HUDEP-2 (cell line): ENCODE measurements at regions not wholly inside any gene's neighbourhood (a gene's known extent, or its start where the extent isn't known, plus 50 kb on each side); places are given as distances from the start of the nearest gene placed in this dataset.

Experiments
- DNase-seq, 76 experiments: peaks; one replicate each; lab custom pipeline; 2025; ENCODE audit not compliant: unreplicated experiment in 76 of 76; lab: John Stamatoyannopoulos, UW

DNA sequence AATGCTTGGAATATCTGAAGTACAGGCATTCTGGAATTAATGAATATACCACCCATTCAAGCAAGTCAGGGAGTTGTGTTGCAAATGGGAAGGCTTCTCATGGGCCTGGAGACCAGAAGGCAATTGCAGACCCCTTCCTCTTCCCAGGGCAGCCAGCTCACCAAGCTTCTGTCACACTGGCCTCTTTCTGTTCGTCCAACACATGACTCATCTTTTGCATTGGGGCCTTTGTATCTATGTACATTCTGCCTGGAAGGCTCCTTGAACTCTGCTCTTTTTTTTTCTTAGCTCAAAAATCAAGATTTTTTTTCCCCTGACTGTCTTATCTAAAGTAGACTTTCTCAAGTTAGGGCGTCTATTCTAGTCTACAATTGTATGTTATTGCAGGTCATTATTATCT, 132.9 kb upstream of the MYLIP start:
- DNase-seq: peak in 30 of 76 experiments; percentile 15 to 72 (median 44)

DNA sequence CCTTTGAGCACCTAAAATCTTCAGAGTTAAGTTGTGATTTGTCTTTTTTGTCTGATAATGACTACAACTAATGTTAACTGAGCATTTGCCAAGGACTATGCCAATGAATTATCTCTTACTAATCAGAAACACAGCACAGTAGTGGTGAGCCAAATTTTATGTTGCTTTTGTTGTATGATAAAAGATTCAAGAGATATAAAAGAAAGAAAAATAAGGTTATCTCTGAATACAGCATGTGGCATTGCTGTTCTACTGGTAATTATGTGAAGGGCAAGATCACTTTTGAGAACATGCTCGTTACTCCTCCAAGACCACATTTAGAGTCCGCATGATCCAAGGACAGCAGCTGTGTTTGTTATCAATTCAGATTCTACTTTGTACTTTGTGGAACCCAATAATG, 133.4 kb upstream of the MYLIP start:
- peak in 37 of 76 experiments; percentile 18 to 90 (median 59) for DNase-seq

- DNase-seq: peak in 29 of 76 experiments; percentile 13 to 68 (median 26)
Observed at GRCh38 chr6:15994814-15995459, 133.9 kb upstream of the MYLIP start.

DNA sequence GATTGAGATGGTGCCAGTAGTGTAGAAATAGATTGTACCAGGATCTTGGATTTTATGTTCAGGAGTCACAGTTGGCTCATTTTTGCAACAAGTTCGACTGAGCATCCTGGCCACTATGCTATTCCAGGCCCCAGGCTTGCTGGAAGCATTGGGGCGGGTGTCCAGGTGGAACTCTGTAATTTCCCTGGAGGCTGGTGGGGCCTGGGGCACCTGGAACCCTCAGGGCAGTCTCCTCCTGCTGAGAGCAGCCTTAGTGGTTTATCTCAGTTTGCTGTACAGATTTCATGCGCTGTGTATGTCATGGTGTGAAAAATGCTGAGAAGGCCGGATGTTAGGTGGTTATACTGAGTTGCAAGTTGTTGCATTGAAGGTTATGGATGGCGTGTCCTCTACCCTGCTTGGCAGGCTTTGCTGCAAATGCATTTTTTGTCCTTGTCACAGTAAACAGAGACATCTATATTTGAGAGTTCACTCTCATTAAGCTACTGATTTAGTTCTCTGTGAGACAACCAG, 135.1 kb upstream of the MYLIP start:
- no peak for DNase-seq

DNA sequence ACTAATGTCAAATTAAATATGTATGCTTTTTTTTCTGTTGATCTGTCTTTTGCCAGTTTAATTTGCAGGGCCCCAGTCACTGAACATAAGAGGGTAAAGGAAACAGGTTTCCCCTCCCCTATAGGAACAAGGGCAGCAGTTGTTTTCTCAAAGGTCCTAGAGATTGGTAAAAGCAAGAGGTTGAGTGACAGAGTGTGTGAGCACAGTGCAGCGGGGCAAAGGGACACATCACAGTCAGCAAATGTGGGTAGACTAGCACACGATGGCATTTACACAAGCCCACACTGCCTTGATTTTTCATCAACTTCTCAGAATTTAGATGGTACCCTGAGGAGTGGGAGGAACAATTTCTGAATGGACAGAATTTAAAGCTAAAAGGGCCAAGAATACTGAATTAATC, 138.7 kb upstream of the MYLIP start:
- DNase-seq: no peak

DNA sequence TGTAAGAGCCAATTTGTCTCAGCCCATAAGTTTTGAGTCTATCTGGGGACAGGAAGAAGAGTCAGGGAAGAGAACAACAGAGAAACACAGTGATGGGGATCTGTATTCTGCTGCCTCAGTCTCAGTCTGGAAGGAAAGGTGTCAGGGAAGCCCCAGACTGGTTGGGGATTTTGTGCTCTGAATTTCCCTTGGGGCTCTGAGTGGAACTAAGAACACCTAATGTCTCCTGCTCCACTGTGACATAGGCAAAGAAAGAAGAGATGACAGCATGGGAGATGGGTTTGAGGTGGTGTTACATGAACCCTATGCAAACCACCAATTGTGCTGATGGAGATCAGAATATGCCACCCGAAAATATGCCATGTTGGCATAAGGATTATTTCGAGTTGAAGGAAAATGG, 139.5 kb upstream of the MYLIP start:
- no peak for DNase-seq

DNA sequence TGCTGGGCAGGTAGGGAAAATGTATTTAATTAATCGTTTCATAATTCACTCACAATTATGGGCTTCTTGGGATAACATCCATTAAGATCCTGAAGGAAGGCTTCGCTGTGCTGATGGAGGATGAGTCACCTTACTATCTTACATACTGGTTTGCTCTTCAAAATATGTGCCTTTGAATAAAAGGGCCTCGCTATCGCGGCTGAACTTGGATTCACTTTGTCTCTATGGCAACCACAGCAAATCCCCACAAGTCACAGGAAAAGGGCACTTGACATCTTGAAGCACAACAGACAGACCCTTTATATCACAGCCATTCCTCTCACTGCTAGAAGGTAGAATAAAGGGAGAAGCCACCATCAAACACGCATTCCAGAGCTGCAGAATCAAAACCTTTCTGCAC, 141.3 kb upstream of the MYLIP start:
- peak in 1 of 76 experiments; percentile 31 for DNase-seq

GRCh38 chr6:15986027-15986629, 142.8 kb upstream of the MYLIP start:
- no peak for DNase-seq

DNA sequence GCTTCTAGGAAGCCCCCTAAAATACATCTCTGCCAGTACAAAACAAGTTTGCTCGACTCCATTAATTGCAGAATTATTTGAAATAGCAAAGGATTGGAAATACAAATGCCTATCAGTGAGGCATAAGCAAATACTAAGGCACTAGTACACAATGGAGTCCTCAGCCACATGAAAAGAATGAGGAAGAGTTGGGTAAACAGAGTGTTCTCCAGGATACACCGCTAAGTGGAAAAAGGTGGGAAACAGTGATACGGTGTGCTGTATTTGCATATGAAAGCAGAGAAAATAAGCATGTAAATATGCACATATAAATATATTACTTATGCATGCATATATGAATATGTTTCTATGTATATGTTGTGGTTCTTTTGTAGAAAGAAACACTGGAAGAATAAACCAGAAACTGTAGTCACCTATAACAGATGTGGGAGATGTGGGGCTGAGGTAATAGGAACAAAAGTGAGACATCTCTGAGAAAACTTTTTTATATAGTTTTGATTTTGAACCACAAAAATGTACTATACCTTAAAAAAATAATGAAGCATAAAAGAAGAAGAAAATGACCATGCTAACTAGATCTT, 143.4 kb upstream of the MYLIP start:
- no peak for DNase-seq

- DNase-seq: no peak
Observed at GRCh38 chr6:15981956-15982355, 146.9 kb upstream of the MYLIP start.

GRCh38 chr6:15980801-15981200, 148.1 kb upstream of the MYLIP start:
- no peak for DNase-seq

GRCh38 chr6:15978426-15978825, 150.5 kb upstream of the MYLIP start:
- DNase-seq: no peak

DNA sequence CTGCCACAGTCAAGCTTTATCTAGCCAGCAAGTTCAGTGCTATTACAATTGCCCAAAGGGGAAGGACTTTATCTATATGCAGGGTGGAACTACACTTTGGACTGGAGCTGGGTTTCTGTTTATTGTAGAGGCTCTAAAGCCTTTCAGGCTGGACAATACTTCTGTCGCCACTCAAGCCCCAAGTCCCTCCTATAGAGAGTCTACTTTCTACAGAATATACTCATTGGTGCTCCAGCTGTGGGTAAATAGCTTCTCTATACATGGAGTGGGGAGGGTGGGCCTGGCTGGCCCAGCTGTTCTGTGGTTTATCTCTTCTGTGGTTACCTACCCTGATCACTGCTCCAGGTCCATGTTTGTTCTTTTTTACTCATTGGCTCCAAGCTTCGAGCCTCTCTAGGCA, 151.8 kb upstream of the MYLIP start:
- DNase-seq: peak in 7 of 76 experiments; percentile 14 to 67 (median 31)

GRCh38 chr6:15974817-15975216, 154.1 kb upstream of the MYLIP start:
- DNase-seq: no peak

DNA sequence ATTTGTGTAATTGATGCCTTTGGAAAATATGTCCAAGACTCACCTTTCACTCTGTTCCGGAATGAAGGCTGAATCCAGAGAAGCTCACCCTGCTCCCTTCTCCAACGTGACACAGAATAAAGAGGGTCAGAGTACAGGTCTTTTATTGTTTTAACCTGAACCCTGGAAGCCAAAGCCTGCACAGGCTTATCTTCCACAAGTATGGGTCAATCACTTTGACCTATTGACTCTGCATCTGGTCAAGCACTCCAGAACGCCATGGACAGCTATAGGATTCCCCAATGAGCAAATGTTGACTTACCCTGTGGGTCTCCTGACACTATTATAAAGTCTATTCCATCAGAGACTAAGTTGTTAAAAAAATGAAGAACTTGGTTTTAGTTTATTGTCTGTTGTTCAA, 158.4 kb upstream of the MYLIP start:
- no peak for DNase-seq

GRCh38 chr6:15969236-15969778, 159.6 kb upstream of the MYLIP start:
- no peak for DNase-seq

DNA sequence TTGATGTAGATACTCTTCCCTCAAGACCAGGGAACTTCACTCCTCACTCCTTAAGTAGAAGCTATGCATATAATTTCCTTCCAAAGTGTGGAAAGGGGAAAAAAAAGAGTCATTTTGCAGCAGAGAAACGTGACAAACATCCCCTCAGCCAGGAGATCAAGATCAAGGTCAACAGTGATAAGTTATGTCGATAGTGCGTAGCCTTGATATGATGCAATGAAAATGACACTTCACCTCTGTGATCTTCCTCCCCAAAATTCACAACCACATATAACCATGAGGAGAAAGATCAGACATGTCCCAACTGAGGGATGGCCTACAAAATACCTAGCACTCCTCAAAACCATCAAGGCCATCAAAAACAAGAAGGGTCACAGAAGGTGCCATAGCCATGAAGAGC, 160.4 kb upstream of the MYLIP start:
- DNase-seq: no peak

DNA sequence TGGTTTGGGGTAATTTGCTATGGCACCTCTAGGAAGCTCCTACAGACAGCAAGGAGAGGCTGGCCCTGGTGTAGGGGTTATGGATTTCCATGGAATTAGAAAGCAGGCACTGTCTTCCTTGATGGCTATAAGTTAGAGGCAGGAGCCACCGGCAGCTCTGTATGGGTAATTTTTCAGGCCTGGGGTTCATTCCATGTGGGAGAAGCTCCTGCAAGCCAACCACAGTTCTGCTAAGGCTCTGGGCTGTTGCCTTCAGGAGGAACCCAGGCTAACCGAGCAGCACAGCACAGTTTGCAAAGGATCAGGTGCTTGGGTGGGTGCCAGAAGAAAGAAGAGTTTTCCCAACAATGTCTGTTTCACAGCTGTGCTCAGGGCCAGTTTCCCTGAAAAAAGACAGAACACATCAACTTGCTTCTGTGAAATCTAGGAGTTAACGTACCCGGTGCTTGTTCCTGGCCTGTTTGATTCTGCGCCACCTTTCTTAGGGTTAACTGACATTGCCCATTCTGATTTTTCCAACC, 162.8 kb upstream of the MYLIP start:
- no peak for DNase-seq

DNA sequence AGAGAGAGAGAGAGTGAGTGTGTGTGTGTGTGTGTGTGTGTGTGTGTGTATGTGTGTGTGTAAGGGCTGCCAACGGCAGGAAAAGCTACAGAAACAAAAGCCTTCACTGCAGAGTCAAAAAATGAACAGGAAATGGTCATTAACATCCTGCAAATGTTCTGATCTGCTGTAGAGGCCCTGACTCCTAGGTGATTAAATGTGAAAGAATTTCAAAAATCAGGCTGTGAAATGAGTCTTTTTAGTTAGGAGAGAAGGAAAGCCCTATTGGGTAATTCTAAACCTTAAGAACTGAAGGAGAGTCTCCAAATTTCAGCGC, 166.5 kb upstream of the MYLIP start:
- DNase-seq: no peak

GRCh38 chr6:15961635-15962448, 167.0 kb upstream of the MYLIP start:
- DNase-seq: no peak
